Stimulated activated naive CD8-positive, alpha-beta T cell treated with anti-CD3 and anti-CD28 coated beads, Interleukin-15, amount 100 ng/mL, for 72 hours (primary cell): ENCODE measurements at regions not wholly inside any gene's neighbourhood (a gene's known extent, or its start where the extent isn't known, plus 50 kb on each side); places are given as distances from the start of the nearest gene placed in this dataset.
A peak's percentile ranks its signal among the peaks of the same experiment; 100 is the strongest.
"Not testable (repeated sequence)": the region's sequence is repeated elsewhere in the genome, so short reads cannot be mapped to it uniquely, and the experiment has no call there.

Source experiments
- ATAC-seq: fragments of 150-1000 bp; cut with Tn5 transposase; 2 replicates; pipeline ENCODE4 v1.10.0; 2021; ENCODE audit warnings: mild to moderate bottlenecking, moderate library complexity
- DNase-seq, 2 donors: peaks; one replicate each; pipeline ENCODE4 v3.0.0; 2021 to 2022
- H3K27ac Mint-ChIP-seq, 2 donors: one replicate each; pipeline ENCODE4 v1.8.0; 2022; ENCODE audit warnings: mild to moderate bottlenecking in 2 of 2, mixed read lengths in 2 of 2, moderate library complexity in 2 of 2
- H3K27me3 Mint-ChIP-seq: one replicate; pipeline ENCODE4 v1.8.0; 2022; ENCODE audit warnings: mixed read lengths
- H3K4me1 Mint-ChIP-seq: one replicate; pipeline ENCODE4 v1.8.0; 2022; ENCODE audit warnings: mild to moderate bottlenecking, mixed read lengths
- H3K4me3 Mint-ChIP-seq, 2 donors: one replicate each; pipeline ENCODE4 v1.8.0; 2022; ENCODE audit warnings: mild to moderate bottlenecking in 2 of 2, mixed read lengths in 2 of 2, moderate library complexity in 1 of 2
- H3K9me3 Mint-ChIP-seq, 2 donors: one replicate each; pipeline ENCODE4 v1.8.0; 2022; ENCODE audit warnings: mixed read lengths in 2 of 2

DNA sequence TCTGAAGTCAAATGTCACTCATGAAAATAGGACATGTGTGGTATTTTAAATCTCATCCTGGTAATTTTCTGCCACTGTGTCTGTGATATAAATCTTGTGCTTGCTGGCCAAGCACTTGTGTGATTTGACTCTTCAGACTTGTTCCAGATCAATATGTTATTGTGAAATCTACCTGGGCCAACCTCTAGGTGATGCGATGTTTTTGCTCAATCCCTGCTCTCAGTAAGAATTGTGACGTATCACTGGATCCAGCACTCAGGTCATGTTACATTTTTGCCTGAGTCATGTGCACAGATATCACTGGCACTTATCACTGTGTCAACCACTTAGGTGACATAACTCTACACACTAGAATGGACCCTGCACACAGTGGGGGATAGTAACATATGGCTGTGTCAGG lies 100.4 kb upstream of the BPY2C start:
- not testable (repeated sequence) for ATAC-seq, DNase-seq, H3K9me3 Mint-ChIP-seq, H3K4me3 Mint-ChIP-seq, H3K27me3 Mint-ChIP-seq, H3K27ac Mint-ChIP-seq, H3K4me1 Mint-ChIP-seq

DNA sequence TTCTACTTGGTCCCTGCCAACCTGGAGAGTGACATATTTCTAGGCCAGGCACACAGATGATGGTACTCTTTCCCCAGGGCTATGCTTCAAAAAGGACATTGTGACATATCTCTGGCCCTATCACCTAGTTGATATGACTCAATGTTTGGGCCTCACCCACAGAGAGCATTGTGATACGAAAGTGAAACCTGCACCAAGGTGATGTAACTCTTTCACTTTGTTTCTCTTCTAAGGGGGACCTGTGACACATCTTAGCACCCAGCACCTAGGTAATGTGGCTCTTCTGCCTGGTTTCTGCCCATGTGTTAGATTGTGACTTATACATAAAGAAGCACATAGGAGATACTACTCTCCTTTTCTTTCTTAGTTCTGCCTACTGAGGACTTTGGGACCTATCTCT lies 96.1 kb upstream of the BPY2C start:
- peak; percentile 94 for ATAC-seq
- DNase-seq, H3K27ac Mint-ChIP-seq, H3K9me3 Mint-ChIP-seq, H3K4me1 Mint-ChIP-seq, H3K27me3 Mint-ChIP-seq, H3K4me3 Mint-ChIP-seq: not testable (repeated sequence)

DNA sequence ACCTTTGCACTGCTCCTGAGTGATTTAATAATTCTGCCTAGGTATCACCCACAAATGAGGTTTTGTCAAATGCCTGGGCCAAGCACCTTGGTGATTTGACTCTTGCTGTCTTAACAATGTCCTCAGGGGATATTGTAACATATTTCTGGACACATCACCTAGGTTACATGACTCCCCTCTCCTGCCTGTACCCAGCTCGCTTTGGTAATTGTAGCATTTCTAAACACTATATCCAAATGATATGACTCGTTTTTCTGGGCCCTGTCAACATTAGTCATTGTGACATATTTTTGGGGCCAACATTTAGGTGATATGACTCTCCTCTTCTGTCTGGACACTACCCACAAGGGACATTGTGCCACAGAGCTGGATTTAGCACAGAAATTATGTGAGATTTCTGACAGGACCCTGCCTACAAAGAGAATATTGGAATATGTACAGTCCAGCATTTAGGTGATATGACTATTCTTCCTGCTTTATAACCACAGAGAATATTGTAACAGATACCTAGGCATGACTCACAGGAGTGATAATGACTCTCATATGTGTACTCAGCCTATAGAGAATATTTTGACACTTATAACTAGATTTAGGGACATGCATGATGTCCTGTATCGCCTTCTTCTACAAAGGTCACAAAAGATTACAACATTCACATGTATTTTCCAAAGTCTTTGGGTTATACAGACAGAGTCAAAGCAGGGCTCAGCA lies 80.4 kb upstream of the BPY2C start:
- DNase-seq, H3K4me1 Mint-ChIP-seq, H3K27me3 Mint-ChIP-seq, H3K4me3 Mint-ChIP-seq, H3K9me3 Mint-ChIP-seq, H3K27ac Mint-ChIP-seq: not testable (repeated sequence)
- peak; percentile 85 for ATAC-seq

DNA sequence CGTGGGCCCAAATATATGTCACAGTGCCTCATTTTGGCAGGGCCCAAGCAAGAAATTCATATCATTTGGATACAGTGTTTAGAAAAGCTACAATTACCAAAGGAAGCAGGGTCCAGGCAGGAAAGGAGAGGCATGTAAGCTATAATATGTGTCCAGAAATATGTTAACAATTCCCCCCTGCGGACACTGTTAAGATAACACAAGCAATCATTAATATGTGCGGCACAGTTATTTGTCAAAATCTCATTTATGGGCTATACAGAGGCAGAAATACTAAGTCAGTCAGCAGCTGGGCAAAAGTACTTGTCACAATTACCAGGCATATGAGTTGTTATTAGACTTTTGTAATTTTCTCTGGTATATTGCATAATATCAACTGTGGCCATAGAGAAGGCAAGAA lies 69.0 kb upstream of the BPY2C start:
- H3K4me3 Mint-ChIP-seq, ATAC-seq, H3K27ac Mint-ChIP-seq, H3K27me3 Mint-ChIP-seq, H3K9me3 Mint-ChIP-seq, H3K4me1 Mint-ChIP-seq, DNase-seq: not testable (repeated sequence)

DNA sequence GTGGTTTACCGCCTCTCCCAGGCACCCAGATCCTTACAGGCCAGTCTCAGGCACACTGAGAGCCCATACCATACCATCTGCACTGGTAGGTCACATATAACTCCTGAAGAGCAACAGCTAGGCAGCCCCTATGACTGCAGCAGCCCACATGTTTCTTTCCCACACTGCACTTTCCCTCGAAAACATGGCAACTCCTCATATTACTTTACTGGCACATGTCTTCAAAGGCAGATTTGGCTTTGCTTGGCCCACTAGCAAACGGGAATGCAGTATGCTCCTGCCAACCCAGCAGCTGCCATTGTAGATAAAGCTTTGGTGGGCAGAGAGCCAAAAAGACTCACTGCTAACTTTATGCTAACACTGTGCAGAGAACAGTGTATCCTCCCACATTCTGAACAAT lies 56.3 kb upstream of the BPY2C start:
- not testable (repeated sequence) for H3K27me3 Mint-ChIP-seq, H3K4me1 Mint-ChIP-seq, H3K4me3 Mint-ChIP-seq, ATAC-seq, H3K9me3 Mint-ChIP-seq, H3K27ac Mint-ChIP-seq, DNase-seq
